ENCODE measurements at regions not wholly inside any gene's neighbourhood (a gene's known extent, or its start where the extent isn't known, plus 50 kb on each side); places are given as distances from the start of the nearest gene placed in this dataset.

DNA sequence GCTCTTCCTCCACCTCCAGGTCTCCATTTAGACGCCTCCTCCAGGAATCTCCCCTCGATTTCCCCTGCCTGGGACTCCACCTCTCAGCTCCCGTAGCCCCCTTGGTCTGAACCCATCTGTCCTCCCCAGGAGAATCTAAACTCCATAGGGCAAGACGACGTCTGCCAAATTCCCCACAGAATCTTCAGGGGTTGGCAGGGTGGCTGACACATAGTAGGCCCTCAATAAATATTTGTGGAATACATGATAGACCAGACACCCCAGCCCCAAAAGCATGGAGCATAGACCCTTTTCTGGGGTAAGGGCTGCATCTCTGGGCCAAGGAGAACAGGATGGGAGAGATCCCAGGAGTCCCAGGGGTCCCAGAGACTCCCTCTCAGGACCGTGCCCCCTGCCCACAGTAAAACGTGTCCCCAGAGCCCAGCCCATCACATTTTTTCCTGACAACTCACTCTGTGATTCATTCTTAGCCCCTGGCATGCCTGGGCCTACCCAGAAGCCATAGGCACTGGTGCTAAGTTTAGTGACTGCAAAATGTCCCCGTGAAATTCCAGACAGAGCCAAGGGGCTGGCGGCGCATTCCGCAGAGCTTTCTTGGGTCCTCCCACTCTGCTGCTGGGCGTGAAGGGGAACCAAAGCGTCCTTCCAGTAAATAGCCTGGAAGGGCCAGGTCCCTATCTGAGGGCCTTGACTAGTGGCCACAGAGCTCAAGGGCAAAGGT lies 78.0 kb upstream of the SLC6A6 start:
- Histone ChIP-seq H3K4me3 (no peak overlapping the region), H3K27me3 (no peaks in the 10 kb centered on the region), H3K36me3 (no peaks in the 10 kb centered on the region), H3K27ac (no peak overlapping the region), H3K9me3 (no peaks in the 10 kb centered on the region), H3K4me1 (no peaks in the 10 kb centered on the region)
- no peak for DNase-seq
- no peak for TF ChIP-seq POLR2AphosphoS5 (IDR thresholded peaks at IDR 0.05)
- no peak for TF ChIP-seq POLR2A (IDR thresholded peaks at IDR 0.05)
- TF ChIP-seq, protein P1, sequence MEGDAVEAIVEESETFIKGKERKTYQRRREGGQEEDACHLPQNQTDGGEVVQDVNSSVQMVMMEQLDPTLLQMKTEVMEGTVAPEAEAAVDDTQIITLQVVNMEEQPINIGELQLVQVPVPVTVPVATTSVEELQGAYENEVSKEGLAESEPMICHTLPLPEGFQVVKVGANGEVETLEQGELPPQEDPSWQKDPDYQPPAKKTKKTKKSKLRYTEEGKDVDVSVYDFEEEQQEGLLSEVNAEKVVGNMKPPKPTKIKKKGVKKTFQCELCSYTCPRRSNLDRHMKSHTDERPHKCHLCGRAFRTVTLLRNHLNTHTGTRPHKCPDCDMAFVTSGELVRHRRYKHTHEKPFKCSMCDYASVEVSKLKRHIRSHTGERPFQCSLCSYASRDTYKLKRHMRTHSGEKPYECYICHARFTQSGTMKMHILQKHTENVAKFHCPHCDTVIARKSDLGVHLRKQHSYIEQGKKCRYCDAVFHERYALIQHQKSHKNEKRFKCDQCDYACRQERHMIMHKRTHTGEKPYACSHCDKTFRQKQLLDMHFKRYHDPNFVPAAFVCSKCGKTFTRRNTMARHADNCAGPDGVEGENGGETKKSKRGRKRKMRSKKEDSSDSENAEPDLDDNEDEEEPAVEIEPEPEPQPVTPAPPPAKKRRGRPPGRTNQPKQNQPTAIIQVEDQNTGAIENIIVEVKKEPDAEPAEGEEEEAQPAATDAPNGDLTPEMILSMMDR (IDR thresholded peaks at IDR 0.05), result no peak
- no peak for TF ChIP-seq EP300 (IDR thresholded peaks at IDR 0.05)
- intact Hi-C loops (cut with DNase I), result no loop called here
- WGBS, 2 donors, result 86 to 87% methylated on average over 13 of the region's 13 CpGs

DNA sequence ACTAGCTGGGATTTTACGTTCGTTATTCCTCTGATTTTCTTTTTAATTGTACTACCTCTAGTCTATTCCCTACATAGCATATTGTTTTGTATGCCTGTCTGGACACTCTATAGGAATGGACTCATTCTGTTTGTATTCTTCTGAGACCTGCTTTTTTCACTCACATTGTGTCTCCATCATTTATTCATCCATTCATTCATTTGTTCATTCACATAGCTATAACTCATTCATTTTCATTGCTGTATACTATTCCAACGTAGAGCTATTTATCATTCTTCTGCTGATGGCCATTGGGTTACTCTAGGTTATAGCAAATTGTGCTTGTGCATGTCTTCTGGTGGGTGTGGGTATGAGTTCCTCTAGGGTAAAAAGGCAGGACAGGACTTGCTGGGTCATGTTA lies 74.0 kb upstream of the SLC6A6 start:
- H3K9me3 ChIP-seq, result no peaks in the 10 kb centered on the region
- 90 to 92% methylated on average over 3 of the region's 3 CpGs for WGBS, 2 donors
- TF ChIP-seq POLR2AphosphoS5 (IDR thresholded peaks at IDR 0.05) (no peak), POLR2A (IDR thresholded peaks at IDR 0.05) (no peak), EP300 (IDR thresholded peaks at IDR 0.05) (no peak)
- TF ChIP-seq, protein P1 (IDR thresholded peaks at IDR 0.05), result no peak
- no peak overlapping the region for H3K27ac ChIP-seq
- no peaks in the 10 kb centered on the region for H3K36me3 ChIP-seq
- intact Hi-C loops (cut with DNase I), result no loop called here
- no peaks in the 10 kb centered on the region for H3K4me1 ChIP-seq
- no peak for DNase-seq
- no peaks in the 10 kb centered on the region for H3K27me3 ChIP-seq
- no peak overlapping the region for H3K4me3 ChIP-seq

DNA sequence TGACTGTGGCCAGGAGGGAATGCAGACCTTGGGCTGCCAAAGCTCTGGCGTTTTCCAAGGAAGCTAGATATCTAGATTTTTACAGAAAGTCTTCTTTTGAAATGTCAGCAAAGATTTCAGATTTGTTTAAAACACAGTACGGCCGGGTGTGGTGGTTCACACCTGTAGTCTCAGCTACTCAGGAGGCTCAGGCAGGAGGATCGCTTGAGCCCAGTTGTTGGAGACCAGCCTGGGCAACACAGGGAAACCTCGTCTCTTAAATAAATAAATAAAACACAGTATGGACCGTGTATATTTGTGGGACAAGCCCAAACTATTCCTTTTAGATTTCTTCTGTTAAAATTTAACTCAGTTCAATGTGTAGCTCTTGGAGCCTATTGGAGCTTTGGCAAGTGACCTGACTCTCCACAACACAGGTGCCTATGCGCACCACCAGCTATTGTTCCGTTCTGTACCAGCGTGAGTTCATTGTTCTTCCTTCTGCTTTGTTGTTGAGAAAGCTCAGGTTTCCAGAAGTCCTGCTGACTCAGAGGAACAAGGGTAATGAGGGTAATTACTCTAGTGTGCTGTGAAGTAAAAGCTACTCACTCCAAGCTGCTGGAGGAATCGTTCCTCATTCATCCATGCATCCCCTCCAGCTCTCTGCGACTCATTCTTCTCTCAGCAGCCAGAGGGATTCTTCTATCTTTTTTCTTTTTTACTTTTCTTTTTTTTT lies 73.1 kb upstream of the SLC6A6 start:
- H3K27me3 ChIP-seq, result no peaks in the 10 kb centered on the region
- no peak overlapping the region for H3K27ac ChIP-seq
- TF ChIP-seq POLR2A (IDR thresholded peaks at IDR 0.05), result no peak
- no peak for TF ChIP-seq EP300 (IDR thresholded peaks at IDR 0.05)
- TF ChIP-seq, protein P1 (IDR thresholded peaks at IDR 0.05), result no peak
- TF ChIP-seq POLR2AphosphoS5 (IDR thresholded peaks at IDR 0.05), result no peak
- WGBS, 2 donors, result 32 to 49% methylated on average over 11 of the region's 11 CpGs
- DNase-seq, result no peak
- no peaks in the 10 kb centered on the region for H3K36me3 ChIP-seq
- no peaks in the 10 kb centered on the region for H3K4me1 ChIP-seq
- no peaks in the 10 kb centered on the region for H3K9me3 ChIP-seq
- H3K4me3 ChIP-seq, result no peak overlapping the region
- intact Hi-C loops (cut with DNase I), result no loop called here

DNA sequence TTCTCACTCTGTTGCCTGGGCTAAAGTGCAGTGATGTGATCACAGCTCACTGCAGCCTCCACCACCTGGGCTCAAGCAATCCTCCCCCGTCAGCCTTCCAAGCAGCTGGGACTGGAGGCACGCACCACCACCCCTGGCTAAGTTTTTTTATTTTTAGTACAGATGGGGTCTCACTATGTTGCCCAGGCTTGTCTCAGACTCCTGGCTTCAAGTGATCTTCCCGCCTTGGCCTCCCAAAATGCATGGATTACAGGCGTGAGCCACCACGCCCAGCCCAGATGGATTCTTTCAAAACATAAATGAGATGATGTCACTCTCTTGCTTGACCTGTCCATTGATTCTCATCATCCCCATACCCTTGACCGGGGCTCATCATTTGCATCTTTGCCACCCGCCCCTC lies 72.6 kb upstream of the SLC6A6 start:
- DNase-seq, result no peak
- Histone ChIP-seq H3K36me3 (no peaks in the 10 kb centered on the region), H3K9me3 (no peaks in the 10 kb centered on the region), H3K27ac (no peak overlapping the region), H3K4me1 (no peaks in the 10 kb centered on the region), H3K4me3 (no peak overlapping the region), H3K27me3 (no peaks in the 10 kb centered on the region)
- intact Hi-C loops (cut with DNase I), result no loop called here
- TF ChIP-seq EP300 (IDR thresholded peaks at IDR 0.05), result no peak
- TF ChIP-seq, protein P1 (IDR thresholded peaks at IDR 0.05), result no peak
- TF ChIP-seq POLR2AphosphoS5 (IDR thresholded peaks at IDR 0.05), result no peak
- TF ChIP-seq POLR2A (IDR thresholded peaks at IDR 0.05), result no peak
- WGBS, 2 donors, result 70 to 79% methylated on average over 7 of the region's 7 CpGs
